Prostate gland (tissue), 2 donors: ENCODE measurements at regions not wholly inside any gene's neighbourhood (a gene's known extent, or its start where the extent isn't known, plus 50 kb on each side); places are given as distances from the start of the nearest gene placed in this dataset.

ENCODE experiments used
- POLR2A ChIP-seq: fragments of 450-650 bp; IDR thresholded peaks from one replicate; pipeline ENCODE4 v1.6.1; 2016; ENCODE audit warnings: antibody characterized with exemption, mild to moderate bottlenecking
- POLR2AphosphoS5 ChIP-seq: sonication (generic); formaldehyde crosslinking; IDR thresholded peaks from one replicate; pipeline ENCODE4 v1.6.1; 2017; ENCODE audit warnings: antibody characterized with exemption
- TF ChIP-seq, protein P1 (sequence below), 4 experiments: fragments of 200-600 bp in 2 of 4; fragments of 450-650 bp in 2 of 4; sonication (generic) in 2 of 4; IDR thresholded peaks; 1 replicate in 3 of 4; 2 replicates in 1 of 4; pipeline ENCODE4 v1.5.1; 2016 to 2019; ENCODE audit warnings: antibody characterized with exemption in 4 of 4, mild to moderate bottlenecking in 2 of 4, moderate library complexity in 2 of 4

DNA sequence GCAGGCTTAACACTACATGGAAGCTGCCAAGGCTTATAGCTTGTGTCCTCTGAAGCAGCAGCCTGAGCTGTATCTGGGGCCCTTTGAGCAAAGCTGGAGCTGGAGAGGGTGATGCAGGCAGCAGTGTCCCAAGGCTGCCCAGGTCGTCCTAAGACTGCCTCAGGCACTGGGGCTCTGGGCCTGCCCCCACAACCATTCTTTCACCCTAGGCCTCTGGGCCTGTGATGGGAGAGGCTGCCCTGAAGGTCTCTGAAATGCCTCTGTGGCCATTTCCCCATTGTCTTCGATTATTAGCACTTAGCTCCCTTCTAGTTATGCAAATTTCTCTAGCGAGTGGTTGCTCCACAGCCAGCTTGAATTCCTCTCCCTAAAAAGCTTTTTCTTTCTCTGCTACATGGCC, 142.0 kb downstream of the LRIG2 start:
- TF ChIP-seq POLR2AphosphoS5 (no peak), POLR2A (no peak)
- TF ChIP-seq, protein P1, sequence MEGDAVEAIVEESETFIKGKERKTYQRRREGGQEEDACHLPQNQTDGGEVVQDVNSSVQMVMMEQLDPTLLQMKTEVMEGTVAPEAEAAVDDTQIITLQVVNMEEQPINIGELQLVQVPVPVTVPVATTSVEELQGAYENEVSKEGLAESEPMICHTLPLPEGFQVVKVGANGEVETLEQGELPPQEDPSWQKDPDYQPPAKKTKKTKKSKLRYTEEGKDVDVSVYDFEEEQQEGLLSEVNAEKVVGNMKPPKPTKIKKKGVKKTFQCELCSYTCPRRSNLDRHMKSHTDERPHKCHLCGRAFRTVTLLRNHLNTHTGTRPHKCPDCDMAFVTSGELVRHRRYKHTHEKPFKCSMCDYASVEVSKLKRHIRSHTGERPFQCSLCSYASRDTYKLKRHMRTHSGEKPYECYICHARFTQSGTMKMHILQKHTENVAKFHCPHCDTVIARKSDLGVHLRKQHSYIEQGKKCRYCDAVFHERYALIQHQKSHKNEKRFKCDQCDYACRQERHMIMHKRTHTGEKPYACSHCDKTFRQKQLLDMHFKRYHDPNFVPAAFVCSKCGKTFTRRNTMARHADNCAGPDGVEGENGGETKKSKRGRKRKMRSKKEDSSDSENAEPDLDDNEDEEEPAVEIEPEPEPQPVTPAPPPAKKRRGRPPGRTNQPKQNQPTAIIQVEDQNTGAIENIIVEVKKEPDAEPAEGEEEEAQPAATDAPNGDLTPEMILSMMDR (IDR thresholded peaks at IDR 0.05), result no peak
